Liver (tissue), 3 donors: ENCODE measurements at regions not wholly inside any gene's neighbourhood (a gene's known extent, or its start where the extent isn't known, plus 50 kb on each side); places are given as distances from the start of the nearest gene placed in this dataset.

Experiments used
- MAX ChIP-seq: IDR thresholded peaks from 2 replicates; pipeline ENCODE4 v1.6.1; 2016; ENCODE audit warnings: antibody characterized with exemption
- RXRA ChIP-seq, 2 donors: IDR thresholded peaks; 2 replicates each; pipeline ENCODE4 v1.6.1; 2017 to 2018; ENCODE audit warnings: antibody characterized with exemption in 2 of 2, mild to moderate bottlenecking in 1 of 2
- TF ChIP-seq, protein P1 (sequence below): IDR thresholded peaks from 2 replicates; pipeline ENCODE4 v1.6.1; 2016; ENCODE audit warnings: antibody characterized with exemption, mild to moderate bottlenecking
- TF ChIP-seq, protein P2 (sequence below): fragments of 150-350 bp; IDR thresholded peaks from 2 replicates; pipeline ENCODE4 v1.5.1; 2017; ENCODE audit warnings: improper control_type of control experiment, low read depth, low read length; ENCODE audit not compliant: missing input control
- donor health status: healthy.
- donor health status: healthy.

GRCh38 chr4:117425636-117426035 is 340.3 kb upstream of the TRAM1L1 start:
- TF ChIP-seq, protein P1, sequence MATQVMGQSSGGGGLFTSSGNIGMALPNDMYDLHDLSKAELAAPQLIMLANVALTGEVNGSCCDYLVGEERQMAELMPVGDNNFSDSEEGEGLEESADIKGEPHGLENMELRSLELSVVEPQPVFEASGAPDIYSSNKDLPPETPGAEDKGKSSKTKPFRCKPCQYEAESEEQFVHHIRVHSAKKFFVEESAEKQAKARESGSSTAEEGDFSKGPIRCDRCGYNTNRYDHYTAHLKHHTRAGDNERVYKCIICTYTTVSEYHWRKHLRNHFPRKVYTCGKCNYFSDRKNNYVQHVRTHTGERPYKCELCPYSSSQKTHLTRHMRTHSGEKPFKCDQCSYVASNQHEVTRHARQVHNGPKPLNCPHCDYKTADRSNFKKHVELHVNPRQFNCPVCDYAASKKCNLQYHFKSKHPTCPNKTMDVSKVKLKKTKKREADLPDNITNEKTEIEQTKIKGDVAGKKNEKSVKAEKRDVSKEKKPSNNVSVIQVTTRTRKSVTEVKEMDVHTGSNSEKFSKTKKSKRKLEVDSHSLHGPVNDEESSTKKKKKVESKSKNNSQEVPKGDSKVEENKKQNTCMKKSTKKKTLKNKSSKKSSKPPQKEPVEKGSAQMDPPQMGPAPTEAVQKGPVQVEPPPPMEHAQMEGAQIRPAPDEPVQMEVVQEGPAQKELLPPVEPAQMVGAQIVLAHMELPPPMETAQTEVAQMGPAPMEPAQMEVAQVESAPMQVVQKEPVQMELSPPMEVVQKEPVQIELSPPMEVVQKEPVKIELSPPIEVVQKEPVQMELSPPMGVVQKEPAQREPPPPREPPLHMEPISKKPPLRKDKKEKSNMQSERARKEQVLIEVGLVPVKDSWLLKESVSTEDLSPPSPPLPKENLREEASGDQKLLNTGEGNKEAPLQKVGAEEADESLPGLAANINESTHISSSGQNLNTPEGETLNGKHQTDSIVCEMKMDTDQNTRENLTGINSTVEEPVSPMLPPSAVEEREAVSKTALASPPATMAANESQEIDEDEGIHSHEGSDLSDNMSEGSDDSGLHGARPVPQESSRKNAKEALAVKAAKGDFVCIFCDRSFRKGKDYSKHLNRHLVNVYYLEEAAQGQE: no peak
- TF ChIP-seq MAX (no peak), RXRA (IDR thresholded peaks at IDR 0.05) (no peak)
- TF ChIP-seq, protein P2, sequence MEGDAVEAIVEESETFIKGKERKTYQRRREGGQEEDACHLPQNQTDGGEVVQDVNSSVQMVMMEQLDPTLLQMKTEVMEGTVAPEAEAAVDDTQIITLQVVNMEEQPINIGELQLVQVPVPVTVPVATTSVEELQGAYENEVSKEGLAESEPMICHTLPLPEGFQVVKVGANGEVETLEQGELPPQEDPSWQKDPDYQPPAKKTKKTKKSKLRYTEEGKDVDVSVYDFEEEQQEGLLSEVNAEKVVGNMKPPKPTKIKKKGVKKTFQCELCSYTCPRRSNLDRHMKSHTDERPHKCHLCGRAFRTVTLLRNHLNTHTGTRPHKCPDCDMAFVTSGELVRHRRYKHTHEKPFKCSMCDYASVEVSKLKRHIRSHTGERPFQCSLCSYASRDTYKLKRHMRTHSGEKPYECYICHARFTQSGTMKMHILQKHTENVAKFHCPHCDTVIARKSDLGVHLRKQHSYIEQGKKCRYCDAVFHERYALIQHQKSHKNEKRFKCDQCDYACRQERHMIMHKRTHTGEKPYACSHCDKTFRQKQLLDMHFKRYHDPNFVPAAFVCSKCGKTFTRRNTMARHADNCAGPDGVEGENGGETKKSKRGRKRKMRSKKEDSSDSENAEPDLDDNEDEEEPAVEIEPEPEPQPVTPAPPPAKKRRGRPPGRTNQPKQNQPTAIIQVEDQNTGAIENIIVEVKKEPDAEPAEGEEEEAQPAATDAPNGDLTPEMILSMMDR: no peak
